Mesodermal cell (in vitro differentiated cells): ENCODE measurements at regions not wholly inside any gene's neighbourhood (a gene's known extent, or its start where the extent isn't known, plus 50 kb on each side); places are given as distances from the start of the nearest gene placed in this dataset.

Experiments
- H3K27ac ChIP-seq: 2 replicates; pipeline ENCODE4 v1.7.0; 2013; ENCODE audit warnings: mild to moderate bottlenecking, low read depth, low read length, moderate library complexity; ENCODE audit not compliant: severe bottlenecking
- H3K36me3 ChIP-seq: 2 replicates; pipeline ENCODE4 v1.7.1; 2013; ENCODE audit warnings: mild to moderate bottlenecking, low read length, moderate library complexity; ENCODE audit not compliant: control insufficient read depth, insufficient read depth
- H3K4me1 ChIP-seq: one replicate; pipeline ENCODE4 v1.7.1; 2013; ENCODE audit warnings: mild to moderate bottlenecking, low read length; ENCODE audit not compliant: insufficient read depth, control insufficient read depth, poor library complexity, severe bottlenecking
- H3K4me3 ChIP-seq: 2 replicates; pipeline ENCODE4 v1.7.0; 2013; ENCODE audit warnings: low read length, control low read depth, mild to moderate bottlenecking; ENCODE audit not compliant: insufficient read depth, poor library complexity, severe bottlenecking; ENCODE audit errors: extremely low read depth
- H3K9me3 ChIP-seq: 2 replicates; pipeline ENCODE4 v1.7.1; 2013; ENCODE audit warnings: mild to moderate bottlenecking, low read length, moderate library complexity; ENCODE audit not compliant: control insufficient read depth
- WGBS, 2 experiments: methylation state at CpG; one replicate each; pipeline ENCODE4 v1.1.5; 2013; ENCODE audit warnings: missing lambda C conversion rate in 2 of 2; ENCODE audit not compliant: insufficient coverage in 2 of 2; 5-methylcytosine and 5-hydroxymethylcytosine counted together

DNA sequence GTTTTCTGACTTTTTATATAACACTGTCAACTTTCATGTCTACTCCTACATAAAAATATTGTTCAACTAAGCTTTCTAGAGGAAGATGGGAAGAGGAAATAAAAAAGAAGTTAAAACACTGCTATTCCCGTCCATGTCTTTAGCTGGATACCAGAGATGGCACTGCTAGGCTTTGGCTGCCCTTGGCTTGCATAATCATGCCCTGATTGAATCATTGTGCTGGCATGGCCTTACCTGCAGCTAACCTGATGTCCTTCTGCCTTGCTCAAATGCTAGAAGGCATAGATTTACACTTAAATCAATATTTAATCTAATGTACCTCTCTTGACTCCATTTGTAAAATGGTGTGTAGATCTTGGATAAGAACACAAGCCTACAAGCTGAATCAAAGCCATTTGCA is 539.7 kb upstream of the IL12A start:
- WGBS, 2 experiments = 83% methylated on average over 1 of the region's 1 CpG; no CpG with 5 or more reads in 1 of the 2 experiments
- Histone ChIP-seq H3K36me3 (no peaks in the 10 kb centered on the region), H3K4me3 (no peak overlapping the region), H3K4me1 (no peaks in the 10 kb centered on the region), H3K27ac (no peak overlapping the region), H3K9me3 (no peaks in the 10 kb centered on the region)

DNA sequence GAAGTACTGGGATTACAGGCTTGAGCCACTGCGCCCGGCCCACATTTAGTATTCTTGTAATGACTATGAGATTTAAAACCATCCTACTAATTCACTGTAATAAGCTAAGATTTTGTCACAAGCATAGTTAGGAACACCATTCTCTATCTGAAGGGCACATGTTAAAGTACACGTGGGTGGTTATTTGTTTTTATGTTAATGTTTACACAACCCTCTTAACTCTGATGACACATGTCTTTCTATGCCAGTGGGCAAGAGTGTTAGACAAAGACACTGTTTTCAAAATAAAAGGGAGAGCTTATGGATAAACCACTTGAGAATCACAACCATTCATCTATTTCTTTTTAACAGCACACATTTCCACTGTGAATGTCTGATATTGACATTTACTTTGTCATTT is 537.6 kb upstream of the IL12A start:
- no peak overlapping the region for H3K4me3 ChIP-seq
- no peaks in the 10 kb centered on the region for H3K4me1 ChIP-seq
- H3K27ac ChIP-seq = no peak overlapping the region
- no peaks in the 10 kb centered on the region for H3K36me3 ChIP-seq
- no CpG with 5 or more reads among the region's 3 CpGs for WGBS, 2 experiments
- H3K9me3 ChIP-seq = no peaks in the 10 kb centered on the region

DNA sequence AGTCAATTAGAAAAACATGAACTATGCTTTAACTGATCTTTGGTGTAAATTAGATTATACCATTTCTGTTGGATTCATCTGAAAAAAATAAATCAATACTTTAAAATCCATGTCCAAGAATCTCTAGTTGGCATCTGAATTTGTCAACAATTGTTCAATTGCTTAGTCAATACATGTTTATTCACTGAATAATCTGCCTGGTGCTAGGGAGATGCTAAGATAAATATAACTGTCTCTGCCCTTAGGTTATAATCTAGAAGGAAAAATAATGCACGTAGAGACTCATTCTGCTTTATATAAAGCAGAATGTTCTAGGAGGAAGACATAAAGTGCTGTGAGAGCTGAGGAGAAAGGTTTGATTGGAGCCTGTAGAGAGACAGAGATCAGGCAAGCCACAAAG is 537.2 kb upstream of the IL12A start:
- Histone ChIP-seq H3K9me3 (no peaks in the 10 kb centered on the region), H3K36me3 (no peaks in the 10 kb centered on the region), H3K27ac (no peak overlapping the region), H3K4me1 (no peaks in the 10 kb centered on the region), H3K4me3 (no peak overlapping the region)
- WGBS, 2 experiments = 83% methylated on average over 1 of the region's 1 CpG; no CpG with 5 or more reads in 1 of the 2 experiments

DNA sequence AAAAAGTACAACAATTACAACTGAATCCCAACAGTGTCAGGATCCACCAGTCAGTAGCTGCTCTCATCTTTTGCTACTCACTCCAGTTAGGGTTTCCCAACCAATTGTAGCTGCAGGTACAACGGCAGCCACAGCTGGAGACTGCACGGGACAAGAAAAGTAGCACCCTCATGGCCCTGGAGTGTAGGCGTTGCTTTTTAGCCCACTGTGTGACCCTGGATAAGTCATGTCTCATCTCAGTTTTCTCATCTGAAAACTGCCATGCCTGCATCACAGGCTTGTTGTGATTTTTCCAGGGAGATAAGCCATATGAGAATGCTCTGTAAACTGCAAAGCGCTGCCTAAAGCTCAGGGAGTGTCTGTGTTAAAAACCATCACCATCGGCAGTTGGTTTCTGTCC is 535.6 kb upstream of the IL12A start:
- Histone ChIP-seq H3K27ac (no peak overlapping the region), H3K4me3 (no peak overlapping the region), H3K36me3 (no peaks in the 10 kb centered on the region), H3K9me3 (no peaks in the 10 kb centered on the region), H3K4me1 (peaks cover 1% of the 10 kb centered on the region)
- 96 to 97% methylated on average over 5 of the region's 5 CpGs for WGBS, 2 experiments

DNA sequence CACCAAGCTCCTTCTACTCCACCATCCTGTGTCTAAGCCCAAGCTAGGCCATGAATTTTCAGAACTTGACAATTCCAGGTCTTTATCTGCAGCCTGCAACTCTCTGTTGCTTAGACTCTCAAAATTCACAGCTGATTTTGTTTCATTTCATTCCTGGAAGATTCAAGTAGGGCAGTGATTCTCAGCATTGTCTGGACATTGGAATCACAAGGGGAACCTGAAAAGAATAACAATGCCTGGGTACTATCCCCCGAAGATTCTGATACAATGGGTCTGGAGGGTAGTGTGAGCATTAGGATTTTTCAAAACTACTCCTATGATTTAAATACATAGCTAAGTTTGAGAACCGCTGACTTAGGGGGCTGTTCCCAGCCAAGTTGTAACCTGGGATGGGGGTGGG is 534.7 kb upstream of the IL12A start:
- no peak overlapping the region for H3K4me3 ChIP-seq
- H3K36me3 ChIP-seq = no peaks in the 10 kb centered on the region
- 80% methylated on average over 1 of the region's 2 CpGs; no CpG with 5 or more reads in 1 of the 2 experiments for WGBS, 2 experiments
- no peaks in the 10 kb centered on the region for H3K9me3 ChIP-seq
- H3K27ac ChIP-seq = no peak overlapping the region
- peaks cover 3% of the 10 kb centered on the region for H3K4me1 ChIP-seq

DNA sequence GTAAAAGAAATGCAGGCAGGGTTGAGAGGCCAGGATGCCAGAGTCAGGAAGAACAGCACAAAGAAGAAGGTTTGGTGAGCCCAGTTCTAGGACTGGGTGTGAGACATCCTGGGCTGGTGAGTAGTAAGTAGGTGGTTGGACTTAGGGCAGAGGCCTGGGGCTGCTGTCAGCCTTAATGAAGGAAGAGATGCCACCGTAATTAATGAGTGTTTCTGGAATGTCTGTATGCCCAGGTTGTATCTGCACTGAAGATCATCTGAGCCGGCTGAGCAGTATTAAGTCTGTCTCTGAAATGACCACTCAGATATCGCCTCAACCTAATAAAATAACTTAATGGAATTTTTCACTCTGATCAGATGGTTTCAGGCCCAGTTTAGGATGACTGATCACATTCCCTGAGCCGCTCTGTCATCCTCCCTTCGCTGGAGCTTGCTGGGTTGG is 532.9 kb upstream of the IL12A start:
- Histone ChIP-seq H3K36me3 (no peaks in the 10 kb centered on the region), H3K4me1 (peaks cover 3% of the 10 kb centered on the region), H3K9me3 (no peaks in the 10 kb centered on the region), H3K4me3 (no peak overlapping the region), H3K27ac (no peak overlapping the region)
- WGBS, 2 experiments = 90 to 96% methylated on average over 3 to 4 of the region's 5 CpGs

DNA sequence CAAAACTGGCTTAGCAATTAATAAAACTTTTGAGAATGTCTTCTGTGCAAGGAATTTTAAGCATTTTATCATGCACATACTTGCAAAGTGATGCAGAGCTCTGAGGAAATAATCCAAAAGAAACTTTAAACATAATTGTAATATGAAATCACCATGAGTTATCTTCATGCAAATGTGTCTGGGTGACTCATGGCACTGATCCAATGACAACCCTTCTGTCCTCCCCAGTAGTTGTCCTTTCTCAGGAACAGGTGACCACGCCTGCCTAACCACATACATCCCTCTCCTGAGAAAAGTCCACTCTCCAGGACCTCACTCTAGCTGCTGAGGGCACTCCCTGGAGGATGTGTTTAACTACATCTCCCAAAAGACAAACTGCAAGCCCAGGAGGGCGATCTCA is 530.6 kb upstream of the IL12A start:
- Histone ChIP-seq H3K36me3 (no peaks in the 10 kb centered on the region), H3K27ac (no peak overlapping the region), H3K4me1 (peaks cover 3% of the 10 kb centered on the region), H3K4me3 (no peak overlapping the region), H3K9me3 (no peaks in the 10 kb centered on the region)
- 56 to 67% methylated on average over 1 to 2 of the region's 2 CpGs for WGBS, 2 experiments

DNA sequence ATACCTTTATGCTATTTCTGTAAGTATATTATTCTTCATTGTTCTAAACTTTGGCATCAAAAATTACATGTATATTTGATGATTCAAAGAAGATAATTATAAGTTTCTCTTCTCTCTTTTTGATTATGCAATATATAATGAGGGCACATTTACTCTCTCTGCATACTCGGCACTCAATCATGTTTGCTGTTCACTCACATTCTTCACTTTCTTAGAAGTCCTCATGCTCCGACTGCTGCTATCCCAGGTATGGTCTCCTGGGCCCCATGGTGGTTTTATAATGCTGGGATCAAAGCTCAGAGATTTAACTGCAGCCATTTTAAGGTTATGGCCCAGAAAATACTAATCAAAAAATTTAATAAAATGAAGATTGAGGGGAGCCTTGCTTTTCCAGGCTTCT is 529.7 kb upstream of the IL12A start:
- Histone ChIP-seq H3K4me1 (peaks cover 3% of the 10 kb centered on the region), H3K36me3 (no peaks in the 10 kb centered on the region), H3K27ac (no peak overlapping the region), H3K4me3 (no peak overlapping the region), H3K9me3 (no peaks in the 10 kb centered on the region)
- WGBS, 2 experiments = no CpG with 5 or more reads among the region's 2 CpGs

DNA sequence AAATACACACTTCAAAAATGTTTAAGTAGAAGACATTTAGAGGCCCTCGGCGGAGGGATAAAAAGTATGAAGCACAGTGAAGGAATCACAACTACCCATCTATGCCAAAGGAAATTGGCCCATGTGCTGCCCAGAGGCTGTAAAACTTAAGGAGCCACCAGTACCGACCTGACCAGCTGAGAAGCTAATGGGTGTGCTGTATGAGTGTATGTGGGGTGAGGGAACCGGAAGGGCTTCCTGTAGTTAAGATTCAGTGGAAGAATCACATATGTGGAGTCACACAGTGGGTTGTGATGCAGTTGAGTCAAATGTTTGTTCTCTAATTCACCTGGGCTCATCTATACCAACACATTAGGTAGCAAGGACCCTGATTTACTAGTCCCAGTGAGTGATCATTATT is 516.0 kb upstream of the IL12A start:
- Histone ChIP-seq H3K27ac (no peak overlapping the region), H3K9me3 (no peaks in the 10 kb centered on the region), H3K4me1 (no peaks in the 10 kb centered on the region), H3K36me3 (no peaks in the 10 kb centered on the region), H3K4me3 (no peak overlapping the region)
- 63 to 74% methylated on average over 1 to 2 of the region's 4 CpGs for WGBS, 2 experiments

DNA sequence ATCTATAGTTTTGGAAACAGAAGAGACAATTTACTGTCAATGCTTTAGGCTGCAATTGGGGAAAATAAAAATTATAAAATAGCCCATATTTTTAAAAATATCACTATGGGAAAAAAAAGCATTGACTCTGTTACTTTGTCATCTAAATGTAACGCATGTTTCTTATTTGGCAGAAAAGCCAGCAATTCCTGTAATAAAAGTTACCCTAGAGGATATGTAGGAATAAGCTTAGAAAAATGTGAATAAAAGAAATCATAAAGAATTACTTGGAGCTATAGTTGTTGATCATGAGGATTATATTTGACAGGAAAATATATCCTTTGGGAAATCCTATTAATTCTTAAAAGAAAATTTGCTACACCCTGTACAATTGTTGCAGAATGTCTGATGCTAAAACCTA is 515.4 kb upstream of the IL12A start:
- H3K9me3 ChIP-seq = no peaks in the 10 kb centered on the region
- H3K27ac ChIP-seq = no peak overlapping the region
- no peak overlapping the region for H3K4me3 ChIP-seq
- no peaks in the 10 kb centered on the region for H3K36me3 ChIP-seq
- no peaks in the 10 kb centered on the region for H3K4me1 ChIP-seq
- WGBS, 2 experiments = no CpG with 5 or more reads among the region's 1 CpG

DNA sequence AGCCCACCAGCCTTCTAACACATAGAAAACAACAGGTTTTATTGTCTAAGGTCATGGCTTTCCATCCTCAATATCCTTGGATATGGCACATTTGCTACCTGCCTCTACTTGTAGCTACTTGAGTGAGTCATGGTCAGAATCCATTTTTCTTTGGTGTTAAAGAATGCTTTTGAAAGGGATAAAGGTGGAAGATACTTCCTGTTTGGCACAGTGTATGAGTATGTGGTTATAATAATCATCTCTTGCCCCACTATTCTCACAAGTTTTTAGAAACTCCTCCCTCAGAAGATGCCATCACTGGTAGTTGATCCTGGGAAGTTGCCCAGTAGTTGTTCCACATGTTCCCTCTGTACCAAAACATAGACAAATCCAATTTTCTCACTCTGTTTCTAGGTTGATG is 508.6 kb upstream of the IL12A start:
- Histone ChIP-seq H3K9me3 (no peaks in the 10 kb centered on the region), H3K4me1 (no peaks in the 10 kb centered on the region), H3K4me3 (no peak overlapping the region), H3K27ac (no peak overlapping the region), H3K36me3 (no peaks in the 10 kb centered on the region)
